Choroid plexus epithelial cell (primary cell): ENCODE measurements at regions not wholly inside any gene's neighbourhood (a gene's known extent, or its start where the extent isn't known, plus 50 kb on each side); places are given as distances from the start of the nearest gene placed in this dataset.
"Not testable (repeated sequence)": the region's sequence is repeated elsewhere in the genome, so short reads cannot be mapped to it uniquely, and the experiment has no call there.

Source experiments
- DNase-seq: peaks from one replicate; pipeline ENCODE4 v3.0.0-alpha.2; 2010; ENCODE audit warnings: low read depth
- H3K4me3 ChIP-seq: 2 replicates; pipeline ENCODE4 v1.5.1; 2011; ENCODE audit warnings: low read depth, mild to moderate bottlenecking, control low read depth, low read length, moderate library complexity
- TF ChIP-seq, protein P1 (sequence below): conservative IDR thresholded peaks from 2 replicates; pipeline ENCODE4 v1.5.1; 2011; ENCODE audit warnings: low read depth, mild to moderate bottlenecking, control low read depth, inconsistent platforms, low read length, moderate library complexity

DNA sequence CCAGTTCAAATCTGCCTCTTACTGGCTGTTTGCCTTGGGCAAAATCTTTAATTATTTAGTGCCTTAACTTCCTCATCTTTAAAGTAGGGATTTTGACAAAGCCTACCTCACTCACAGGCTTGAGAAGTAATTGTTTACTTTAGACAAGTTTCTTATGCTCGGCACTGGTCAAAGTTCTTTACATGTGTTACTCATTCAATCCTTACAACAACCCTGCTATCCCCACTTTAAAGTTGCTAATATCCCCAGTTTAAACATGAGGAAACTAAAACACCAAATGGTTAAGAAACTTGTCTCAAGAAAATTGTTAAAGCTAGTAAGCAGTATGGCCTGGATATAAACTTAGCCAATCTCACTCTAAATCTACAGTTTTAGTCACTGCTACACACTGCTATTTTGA, 204.0 kb upstream of the AVPR1A start:
- H3K4me3 ChIP-seq = no peak overlapping the region
- TF ChIP-seq, protein P1, sequence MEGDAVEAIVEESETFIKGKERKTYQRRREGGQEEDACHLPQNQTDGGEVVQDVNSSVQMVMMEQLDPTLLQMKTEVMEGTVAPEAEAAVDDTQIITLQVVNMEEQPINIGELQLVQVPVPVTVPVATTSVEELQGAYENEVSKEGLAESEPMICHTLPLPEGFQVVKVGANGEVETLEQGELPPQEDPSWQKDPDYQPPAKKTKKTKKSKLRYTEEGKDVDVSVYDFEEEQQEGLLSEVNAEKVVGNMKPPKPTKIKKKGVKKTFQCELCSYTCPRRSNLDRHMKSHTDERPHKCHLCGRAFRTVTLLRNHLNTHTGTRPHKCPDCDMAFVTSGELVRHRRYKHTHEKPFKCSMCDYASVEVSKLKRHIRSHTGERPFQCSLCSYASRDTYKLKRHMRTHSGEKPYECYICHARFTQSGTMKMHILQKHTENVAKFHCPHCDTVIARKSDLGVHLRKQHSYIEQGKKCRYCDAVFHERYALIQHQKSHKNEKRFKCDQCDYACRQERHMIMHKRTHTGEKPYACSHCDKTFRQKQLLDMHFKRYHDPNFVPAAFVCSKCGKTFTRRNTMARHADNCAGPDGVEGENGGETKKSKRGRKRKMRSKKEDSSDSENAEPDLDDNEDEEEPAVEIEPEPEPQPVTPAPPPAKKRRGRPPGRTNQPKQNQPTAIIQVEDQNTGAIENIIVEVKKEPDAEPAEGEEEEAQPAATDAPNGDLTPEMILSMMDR = no peak

DNA sequence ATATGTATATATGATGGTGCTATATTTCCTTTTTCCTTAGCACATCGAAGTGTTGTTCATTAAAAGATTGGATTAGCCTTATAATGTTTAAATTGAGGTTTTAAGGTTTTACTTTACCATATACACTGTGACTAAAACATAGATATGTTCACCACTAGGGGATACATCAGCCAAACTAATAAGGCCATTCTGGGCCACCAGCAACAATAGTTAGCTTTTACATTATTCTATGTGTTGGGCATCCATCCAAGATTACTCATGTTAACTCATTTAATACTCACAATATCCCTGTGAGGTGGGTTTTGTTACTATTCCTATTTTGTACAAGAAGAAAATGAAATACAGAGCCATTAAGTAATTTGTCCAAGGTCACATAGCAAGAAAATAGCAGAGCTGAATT, 202.6 kb upstream of the AVPR1A start:
- DNase-seq = peak; percentile 7
- TF ChIP-seq, protein P1 = no peak

More for the DNA sequence above, 204.0 kb upstream of the AVPR1A start:
- DNase-seq = no peak

DNA sequence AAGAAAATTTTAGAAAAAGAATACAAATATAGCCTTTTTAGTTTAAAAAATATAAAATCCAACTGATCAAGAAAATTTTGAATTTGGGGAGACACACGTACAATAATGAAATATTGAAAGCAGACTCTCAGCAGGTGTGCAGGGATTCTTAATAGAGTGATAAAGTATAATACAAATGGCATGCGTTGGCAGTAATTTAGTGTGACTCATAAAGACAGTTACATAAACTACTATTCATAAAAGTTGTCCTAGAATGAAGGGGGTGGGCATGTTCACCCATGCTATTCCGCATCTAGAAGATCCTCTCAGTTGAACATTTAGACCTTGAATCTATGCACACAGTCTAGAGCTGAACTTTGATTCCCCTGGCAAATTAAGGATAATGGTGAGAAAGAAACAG, 200.4 kb upstream of the AVPR1A start:
- DNase-seq = no peak
- H3K4me3 ChIP-seq = no peak overlapping the region
- TF ChIP-seq, protein P1 = no peak

More for the DNA sequence above, 202.6 kb upstream of the AVPR1A start:
- H3K4me3 ChIP-seq = no peak overlapping the region

DNA sequence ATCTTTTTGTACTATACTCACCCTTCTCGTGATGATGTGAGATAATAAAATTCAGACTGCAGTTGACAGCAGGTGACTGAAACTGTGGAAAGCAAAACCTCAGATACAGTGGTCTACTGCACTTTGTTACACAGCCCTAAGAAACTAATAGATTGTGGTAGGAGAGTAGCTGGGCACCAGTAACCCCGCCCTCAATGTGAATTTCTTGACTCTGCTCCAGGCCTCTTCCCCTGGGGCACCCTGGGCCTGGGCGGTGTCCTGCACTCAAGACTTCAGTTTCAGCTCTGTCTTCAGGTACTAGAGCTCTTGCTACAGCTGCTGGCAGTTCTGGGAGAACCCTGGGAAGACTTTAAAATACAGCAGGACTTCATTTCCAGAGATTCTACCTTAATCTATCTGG, 197.6 kb upstream of the AVPR1A start:
- no peak overlapping the region for H3K4me3 ChIP-seq
- TF ChIP-seq, protein P1 = no peak
- no peak for DNase-seq

DNA sequence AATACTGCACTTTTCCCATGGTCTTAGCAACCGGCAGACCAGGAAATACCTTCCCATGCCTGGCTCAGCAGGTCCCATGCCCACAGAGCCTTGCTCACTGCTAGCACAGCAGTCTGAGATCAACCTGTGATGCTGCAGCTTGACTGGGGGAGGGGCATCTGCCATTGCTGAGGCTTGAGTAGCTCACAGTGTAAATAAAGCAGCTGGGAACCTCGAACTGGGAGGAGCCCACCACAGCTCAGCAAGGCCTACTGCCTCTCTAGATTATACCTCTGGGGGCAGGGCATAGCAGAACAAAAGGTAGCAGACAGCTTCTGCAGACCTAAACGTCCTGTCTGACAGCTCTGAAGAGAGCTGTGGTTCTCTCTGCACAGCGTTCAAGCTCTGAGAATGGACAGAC, 186.2 kb upstream of the AVPR1A start:
- not testable (repeated sequence) for H3K4me3 ChIP-seq, DNase-seq

DNA sequence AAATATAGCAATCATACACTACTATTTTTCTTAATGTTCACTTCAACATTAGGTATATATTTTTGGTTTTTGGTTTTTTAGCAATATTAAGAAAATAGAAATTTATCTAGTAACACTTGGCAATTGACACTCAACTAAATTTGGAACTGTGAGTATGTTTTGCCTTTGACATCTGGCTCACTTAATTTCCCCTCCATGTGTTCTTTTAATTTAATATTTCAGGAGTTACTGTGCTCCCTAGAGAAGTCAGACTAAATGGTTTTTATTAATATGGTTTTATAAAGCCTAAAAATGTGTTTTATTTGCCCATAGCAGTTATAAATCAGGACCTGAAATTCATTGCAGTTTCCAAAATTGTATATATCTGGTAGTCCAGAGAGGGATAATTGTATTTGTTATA, 175.3 kb upstream of the AVPR1A start:
- DNase-seq = no peak
- no peak overlapping the region for H3K4me3 ChIP-seq
- TF ChIP-seq, protein P1 = no peak

DNA sequence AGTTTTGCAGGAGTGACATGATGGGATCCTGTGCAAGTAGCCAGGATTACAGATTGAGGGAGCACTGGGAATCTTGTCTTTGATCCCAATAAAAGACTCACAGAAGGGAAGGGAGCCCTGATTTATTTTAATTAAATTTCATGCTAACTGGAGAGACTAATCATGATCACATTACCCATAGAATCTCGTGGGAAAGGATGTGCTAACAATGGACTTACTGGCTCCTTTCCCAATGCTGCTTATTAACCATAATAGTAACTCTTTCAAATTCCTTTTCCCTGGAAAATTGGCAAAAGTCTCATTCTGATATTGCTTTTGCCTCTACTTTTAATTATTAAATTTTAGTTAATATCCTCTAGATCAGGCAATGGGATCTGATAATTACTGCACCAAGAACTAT, 174.8 kb upstream of the AVPR1A start:
- TF ChIP-seq, protein P1 = no peak
- no peak for DNase-seq
- no peak overlapping the region for H3K4me3 ChIP-seq

DNA sequence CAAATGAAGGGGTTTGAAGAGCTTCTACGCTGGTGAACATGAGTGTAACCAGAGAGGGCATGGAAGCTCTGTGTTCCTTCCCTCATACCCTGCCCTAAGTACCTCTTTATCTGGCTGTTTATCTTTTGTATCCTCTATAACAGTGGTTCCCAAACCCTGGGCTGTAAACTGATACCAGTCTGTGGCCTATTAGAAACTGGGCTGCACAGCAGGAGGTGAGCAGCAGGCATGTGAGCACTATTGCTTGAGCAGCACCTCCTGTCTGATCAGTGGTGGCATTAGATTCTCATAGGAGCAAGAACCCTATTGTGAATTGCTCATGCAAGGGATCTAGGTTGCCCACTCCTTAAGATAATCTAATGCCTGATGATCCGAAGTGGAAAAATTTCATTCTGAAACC, 172.9 kb upstream of the AVPR1A start:
- DNase-seq = no peak
- TF ChIP-seq, protein P1 = no peak
- no peak overlapping the region for H3K4me3 ChIP-seq
